GM23338 (cell line): ENCODE measurements at regions not wholly inside any gene's neighbourhood (a gene's known extent, or its start where the extent isn't known, plus 50 kb on each side); places are given as distances from the start of the nearest gene placed in this dataset.

Source experiments
- ATAC-seq: fragments of 200-7000 bp; cut with Tn5 transposase; 3 replicates; pipeline ENCODE4 v1.9.1; 2020
- DNase-seq: peaks from one replicate; pipeline ENCODE4 v3.0.0-alpha.2; 2015; ENCODE audit warnings: low spot score
- H2AFZ ChIP-seq: fragments of 200-600 bp; sonication (generic); 2 replicates; pipeline ENCODE4 v1.8.0; 2016; ENCODE audit warnings: antibody characterized with exemption, mild to moderate bottlenecking, moderate library complexity
- H3F3A ChIP-seq: fragments of 200-600 bp; sonication (generic); replicated peaks from 2 replicates; pipeline ENCODE4 v1.8.0; 2017; ENCODE audit warnings: antibody characterized with exemption, mixed run types, low read depth
- H3K27ac ChIP-seq: fragments of 200-600 bp; sonication (generic); 2 replicates; pipeline ENCODE4 v1.6.1; 2016; ENCODE audit warnings: low read depth
- H3K27me3 ChIP-seq: fragments of 200-600 bp; sonication (generic); 2 replicates; pipeline ENCODE4 v1.8.0; 2016; ENCODE audit warnings: mild to moderate bottlenecking, mixed run types, moderate library complexity; ENCODE audit not compliant: insufficient read depth
- H3K36me3 ChIP-seq: fragments of 200-600 bp; sonication (generic); 2 replicates; pipeline ENCODE4 v1.8.0; 2016; ENCODE audit warnings: mild to moderate bottlenecking; ENCODE audit not compliant: insufficient read depth
- H3K4me1 ChIP-seq: fragments of 200-600 bp; sonication (generic); 2 replicates; pipeline ENCODE4 v1.8.0; 2016; ENCODE audit warnings: mild to moderate bottlenecking, moderate library complexity; ENCODE audit not compliant: insufficient read depth
- H3K4me2 ChIP-seq: fragments of 200-600 bp; sonication (generic); 2 replicates; pipeline ENCODE4 v1.7.1; 2017; ENCODE audit warnings: mixed run types
- H3K4me3 ChIP-seq: fragments of 200-600 bp; sonication (generic); 2 replicates; pipeline ENCODE4 v1.6.1; 2016; ENCODE audit warnings: mixed run types
- H3K79me2 ChIP-seq: fragments of 200-600 bp; sonication (generic); replicated peaks from 2 replicates; pipeline ENCODE4 v1.8.0; 2017; ENCODE audit warnings: mild to moderate bottlenecking; ENCODE audit not compliant: insufficient read depth
- H3K9me2 ChIP-seq: fragments of 200-600 bp; sonication (generic); 2 replicates; pipeline ENCODE4 v1.8.0; 2017; ENCODE audit not compliant: insufficient read depth
- H4K20me1 ChIP-seq: fragments of 200-600 bp; sonication (generic); replicated peaks from 2 replicates; pipeline ENCODE4 v1.8.0; 2017; ENCODE audit warnings: mild to moderate bottlenecking; ENCODE audit not compliant: insufficient read depth
- H3K27ac Mint-ChIP-seq: 2 replicates; pipeline ENCODE4 v1.8.0; 2020; ENCODE audit warnings: inconsistent platforms, mild to moderate bottlenecking, moderate library complexity, mixed read lengths
- H3K27me3 Mint-ChIP-seq: 3 replicates; pipeline ENCODE4 v1.8.0; 2022; ENCODE audit warnings: low read depth, mild to moderate bottlenecking, moderate library complexity, mixed read lengths, inconsistent platforms; ENCODE audit not compliant: insufficient read depth, poor library complexity
- H3K36me3 Mint-ChIP-seq: 3 replicates; pipeline ENCODE4 v1.8.0; 2021; ENCODE audit warnings: low read depth, mild to moderate bottlenecking, inconsistent platforms, moderate library complexity, mixed read lengths
- H3K4me1 Mint-ChIP-seq: 3 replicates; pipeline ENCODE4 v1.8.0; 2020; ENCODE audit warnings: mild to moderate bottlenecking, inconsistent platforms, mixed read lengths
- H3K4me3 Mint-ChIP-seq: 3 replicates; pipeline ENCODE4 v1.8.0; 2021; ENCODE audit warnings: moderate library complexity, mild to moderate bottlenecking, inconsistent platforms, mixed read lengths
- H3K9me3 Mint-ChIP-seq: 3 replicates; pipeline ENCODE4 v1.8.0; 2020; ENCODE audit warnings: moderate library complexity, mild to moderate bottlenecking, inconsistent platforms, mixed read lengths
- CREB1 ChIP-seq: fragments of 250-450 bp; sonication (Bioruptor Pico); IDR thresholded peaks from 2 replicates; pipeline ENCODE4 v1.5.0; 2020; ENCODE audit warnings: low read depth, mild to moderate bottlenecking, moderate library complexity
- EZH2 ChIP-seq: fragments of 200-600 bp; sonication (generic); IDR thresholded peaks from one replicate; pipeline ENCODE4 v1.8.0; 2017; ENCODE audit warnings: antibody characterized with exemption, mild to moderate bottlenecking, low read depth; ENCODE audit not compliant: unreplicated experiment
- EZH2phosphoT487 ChIP-seq: fragments of 200-600 bp; sonication (generic); IDR thresholded peaks from one replicate; pipeline ENCODE4 v1.8.1; 2018; ENCODE audit warnings: antibody characterized with exemption; ENCODE audit not compliant: unreplicated experiment
- JUNB ChIP-seq: IDR thresholded peaks from one replicate; pipeline ENCODE4 v1.6.1; 2016; ENCODE audit warnings: antibody characterized with exemption; ENCODE audit not compliant: unreplicated experiment
- REST ChIP-seq: IDR thresholded peaks from one replicate; pipeline ENCODE4 v1.6.1; 2018; ENCODE audit warnings: antibody characterized with exemption; ENCODE audit not compliant: unreplicated experiment
- ZNF114 ChIP-seq: fragments of 250-450 bp; sonication (Bioruptor Pico); IDR thresholded peaks from 2 replicates; pipeline ENCODE4 v1.5.0; 2020; ENCODE audit warnings: mild to moderate bottlenecking, moderate library complexity
- ZNF331 ChIP-seq: fragments of 250-450 bp; sonication (Bioruptor Pico); IDR thresholded peaks from 2 replicates; pipeline ENCODE4 v1.5.0; 2020; ENCODE audit warnings: low read depth, mild to moderate bottlenecking, moderate library complexity

GRCh38 chr3:194285850-194286197 lies 65.3 kb downstream of the CPN2 start:
- Mint-ChIP-seq H3K9me3 (no peaks in the 10 kb centered on the region), H3K27ac (no peak overlapping the region), H3K4me3 (no peak overlapping the region), H3K36me3 (no peaks in the 10 kb centered on the region), H3K27me3 (peaks cover 1% of the 10 kb centered on the region), H3K4me1 (peaks cover 2% of the 10 kb centered on the region; the same call in 2 of the 3 replicates)
- H3F3A ChIP-seq, result no peaks in the 10 kb centered on the region
- H3K36me3 ChIP-seq, result no peaks in the 10 kb centered on the region
- no peak overlapping the region for H3K27ac ChIP-seq
- H3K4me3 ChIP-seq, result no peak overlapping the region
- no peak for ATAC-seq
- H3K27me3 ChIP-seq, result no peaks in the 10 kb centered on the region
- peaks cover 21% of the 10 kb centered on the region for H3K4me1 ChIP-seq
- 0 out of 2 replicates have a peak, but pooled peaks cover 4% of the 10 kb centered on the region for H3K9me2 ChIP-seq
- H4K20me1 ChIP-seq, result no peaks in the 10 kb centered on the region
- DNase-seq, result no peak
- peak overlapping the region; percentile 9 for H2AFZ ChIP-seq
- TF ChIP-seq ZNF114 (CRISPR knock-in tag), result no peak
- no peak for TF ChIP-seq CREB1 (CRISPR knock-in tag)
- no peak for TF ChIP-seq JUNB
- TF ChIP-seq EZH2phosphoT487, result no peak
- no peak for TF ChIP-seq EZH2
- TF ChIP-seq REST, result no peak
- TF ChIP-seq ZNF331 (CRISPR knock-in tag), result no peak
- H3K79me2 ChIP-seq, result no peaks in the 10 kb centered on the region
- peak overlapping the region; percentile 46 for H3K4me2 ChIP-seq

- Histone ChIP-seq H3K4me3 (peak overlapping the region; percentile 31; the same call in 1 of the 2 replicates), H3K27ac (no peak overlapping the region), H3K36me3 (no peaks in the 10 kb centered on the region), H3K4me2 (peak overlapping the region; percentile 46), H3F3A (no peaks in the 10 kb centered on the region), H3K9me2 (0 out of 2 replicates have a peak, but pooled peaks cover 4% of the 10 kb centered on the region), H3K4me1 (peaks cover 21% of the 10 kb centered on the region), H4K20me1 (no peaks in the 10 kb centered on the region), H2AFZ (peak overlapping the region; percentile 72), H3K79me2 (no peaks in the 10 kb centered on the region), H3K27me3 (no peaks in the 10 kb centered on the region)
- no peaks in the 10 kb centered on the region for H3K9me3 Mint-ChIP-seq
- H3K27me3 Mint-ChIP-seq, result peaks cover 1% of the 10 kb centered on the region
- DNase-seq (peak; percentile 80), ATAC-seq (peak; percentile 97)
- H3K27ac Mint-ChIP-seq, result no peak overlapping the region
- no peak overlapping the region for H3K4me3 Mint-ChIP-seq
- peaks cover 2% of the 10 kb centered on the region; the same call in 2 of the 3 replicates for H3K4me1 Mint-ChIP-seq
- H3K36me3 Mint-ChIP-seq, result no peaks in the 10 kb centered on the region
- no peak for TF ChIP-seq REST
Observed at GRCh38 chr3:194286375-194287146, 64.6 kb downstream of the CPN2 start.
